RWPE1 (cell line): ENCODE measurements at regions not wholly inside any gene's neighbourhood (a gene's known extent, or its start where the extent isn't known, plus 50 kb on each side); places are given as distances from the start of the nearest gene placed in this dataset.

Experiments used
- CTCF ChIA-PET: fragments of 350-600 bp; sonication (Branson Sonifier 250); formaldehyde crosslinking; extraction: SDS; loops from one replicate; lab custom pipeline; 2021; lab: Yijun Ruan, JAX
- POLR2A ChIA-PET: fragments of 400-600 bp; formaldehyde crosslinking; extraction: SDS; loops from one replicate; lab custom pipeline; 2020; ENCODE audit warnings: antibody characterized with exemption; ENCODE audit not compliant: low non-redundant PET; lab: Yijun Ruan, JAX
- DNase-seq: peaks from one replicate; pipeline ENCODE4 v3.0.0; 2012; ENCODE audit warnings: low spot score
- H3K27ac ChIP-seq: fragments of 450-650 bp; 2 replicates; pipeline ENCODE4 v1.5.1; 2017
- CTCF ChIP-seq: fragments of 450-650 bp; conservative IDR thresholded peaks from 2 replicates; pipeline ENCODE4 v1.5.1; 2017; ENCODE audit warnings: low read depth, mild to moderate bottlenecking

GRCh38 chr22:49510718-49511117 is 317.0 kb downstream of the BRD1 start:
- CTCF ChIA-PET, result no interaction called here
- DNase-seq, result no peak
- POLR2A ChIA-PET, result no interaction called here
- no peak overlapping the region for H3K27ac ChIP-seq
- no peak for TF ChIP-seq CTCF

- no peak for DNase-seq
- CTCF ChIA-PET, result no interaction called here
- H3K27ac ChIP-seq, result no peak overlapping the region
- TF ChIP-seq CTCF, result no peak
- POLR2A ChIA-PET, result no interaction called here
These were observed 318.7 kb downstream of the BRD1 start for GRCh38 chr22:49509016-49509415.

DNA sequence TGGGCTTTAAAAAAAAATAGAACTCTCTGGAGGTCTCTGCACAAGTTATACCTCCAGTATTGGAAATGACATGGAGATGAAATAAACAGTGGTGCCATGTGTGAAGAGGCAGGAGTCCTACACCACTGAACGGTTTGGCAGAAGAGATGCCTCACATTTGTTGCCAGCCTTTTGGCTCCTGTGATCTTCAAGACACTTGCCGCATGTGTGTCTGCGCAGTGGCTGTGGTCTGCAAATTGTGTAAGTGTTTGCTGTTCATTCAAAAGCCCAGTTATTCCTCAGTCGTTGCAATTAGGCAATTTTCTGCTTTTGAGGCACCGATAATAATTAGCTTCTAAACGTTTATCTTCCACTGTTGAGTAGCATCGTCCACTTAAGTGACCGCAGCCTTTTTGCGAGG is 319.1 kb downstream of the BRD1 start:
- ChIA-PET CTCF (interaction anchor here (0.6 kb wide), 1 partner anchor 27 kb away, joined by 3 read pairs; no protein-coding TSS in a partner anchor), POLR2A (no interaction called here)
- no peak for DNase-seq

GRCh38 chr22:49507607-49508292 is 319.9 kb downstream of the BRD1 start:
- DNase-seq, result no peak
- POLR2A ChIA-PET, result no interaction called here
- no peak for TF ChIP-seq CTCF
- CTCF ChIA-PET, result no interaction called here
- H3K27ac ChIP-seq, result no peak overlapping the region

More for the DNA sequence above, 319.1 kb downstream of the BRD1 start:
- TF ChIP-seq CTCF, result no peak
- H3K27ac ChIP-seq, result no peak overlapping the region

- TF ChIP-seq CTCF, result no peak
- POLR2A ChIA-PET, result no interaction called here
- CTCF ChIA-PET, result no interaction called here
These were observed 321.7 kb downstream of the BRD1 start for GRCh38 chr22:49506010-49506400.

DNA sequence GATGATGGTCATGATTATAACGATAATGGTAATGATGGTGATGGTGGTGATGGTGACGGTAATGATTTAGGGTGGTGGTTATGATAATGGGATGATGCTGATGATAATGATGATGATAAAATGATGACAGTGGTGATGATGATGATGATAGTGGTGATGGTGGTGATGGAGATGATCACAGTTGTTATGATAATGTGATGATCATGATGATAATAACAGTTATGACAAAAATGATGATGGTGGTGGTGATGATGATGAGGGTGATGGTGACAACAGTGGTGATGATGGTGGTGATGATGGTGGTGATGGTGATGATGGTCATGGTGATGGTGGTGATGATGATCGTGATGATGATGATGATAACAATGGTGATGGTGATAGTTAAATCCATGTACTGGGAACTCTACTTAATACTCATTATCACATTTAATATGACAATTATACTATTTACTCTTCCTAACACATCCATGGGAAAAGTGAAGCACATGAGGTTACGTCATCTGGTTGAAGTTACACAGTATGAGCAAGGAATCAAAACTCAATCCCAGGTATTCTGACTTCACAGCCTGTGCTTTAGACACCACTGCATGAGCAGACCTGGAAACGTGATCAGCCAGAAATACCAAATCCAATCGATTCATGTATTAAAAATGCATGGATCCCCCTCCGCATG is 322.2 kb downstream of the BRD1 start:
- TF ChIP-seq CTCF, result no peak
- ChIA-PET POLR2A (no interaction called here), CTCF (no interaction called here)
- H3K27ac ChIP-seq, result no peak overlapping the region
- DNase-seq, result no peak

More at GRCh38 chr22:49506010-49506400, 321.7 kb downstream of the BRD1 start:
- no peak overlapping the region for H3K27ac ChIP-seq
- DNase-seq, result no peak
